OCI-LY3 (cell line): ENCODE measurements at regions not wholly inside any gene's neighbourhood (a gene's known extent, or its start where the extent isn't known, plus 50 kb on each side); places are given as distances from the start of the nearest gene placed in this dataset.

ENCODE experiments used
- H2AFZ ChIP-seq: fragments of 200-600, 300-600 bp; shearing (Covaris generic); 2 replicates; pipeline ENCODE4 v1.6.0; 2014; ENCODE audit warnings: antibody characterized with exemption, low read depth, low read length
- H3K27ac ChIP-seq: fragments of 200-600, 300-600 bp; sonication (generic); 2 replicates; pipeline ENCODE4 v1.5.1; 2014; ENCODE audit warnings: mild to moderate bottlenecking, low read length, moderate library complexity, mixed read lengths
- H3K27me3 ChIP-seq: fragments of 200-600, 300-600 bp; sonication (generic); 2 replicates; pipeline ENCODE4 v1.6.1; 2014; ENCODE audit warnings: low read depth, low read length, mixed read lengths
- H3K36me3 ChIP-seq: fragments of 200-600, 300-600 bp; sonication (generic); replicated peaks from 2 replicates; pipeline ENCODE3; 2014; ENCODE audit warnings: low read depth, low read length, mixed read lengths
- H3K4me1 ChIP-seq: fragments of 300-600, 200-600 bp; sonication (generic); 2 replicates; pipeline ENCODE4 v1.6.1; 2014; ENCODE audit warnings: low read length, mixed read lengths
- H3K4me2 ChIP-seq: fragments of 200-600, 300-600 bp; sonication (generic); 2 replicates; pipeline ENCODE4 v1.6.1; 2014; ENCODE audit warnings: low read length, mixed read lengths
- H3K4me3 ChIP-seq: fragments of 300-600, 200-600 bp; sonication (generic); 2 replicates; pipeline ENCODE4 v1.5.1; 2014; ENCODE audit warnings: antibody characterized with exemption, mild to moderate bottlenecking, low read length, moderate library complexity
- H3K79me2 ChIP-seq: fragments of 300-600, 200-600 bp; shearing (Covaris generic); 2 replicates; pipeline ENCODE4 v1.6.1; 2014; ENCODE audit warnings: mild to moderate bottlenecking, low read length, mixed read lengths
- H3K9ac ChIP-seq: fragments of 300-600, 200-600 bp; shearing (Covaris generic); 2 replicates; pipeline ENCODE4 v1.6.0; 2014; ENCODE audit warnings: mild to moderate bottlenecking, low read length, moderate library complexity
- H3K9me3 ChIP-seq: fragments of 200-600, 300-600 bp; shearing (Covaris generic); 2 replicates; pipeline ENCODE4 v1.6.1; 2014; ENCODE audit warnings: low read length, mixed read lengths; ENCODE audit not compliant: insufficient read depth
- H4K20me1 ChIP-seq: fragments of 200-600, 300-600 bp; sonication (generic); 2 replicates; pipeline ENCODE4 v1.6.1; 2016; ENCODE audit warnings: low read length, mixed read lengths; ENCODE audit not compliant: insufficient read depth
- EZH2phosphoT487 ChIP-seq: fragments of 200-600 bp; shearing (Covaris generic); IDR thresholded peaks from 2 replicates; pipeline ENCODE4 v1.6.1; 2018; ENCODE audit warnings: antibody characterized with exemption, mixed run types, low read depth
- TF ChIP-seq, protein P1 (sequence below): fragments of 200-600, 300-600 bp; sonication (generic); IDR thresholded peaks from 2 replicates; pipeline ENCODE4 v1.5.1; 2014; ENCODE audit warnings: antibody characterized with exemption, low read length, low read depth

GRCh38 chr9:99605016-99605743 lies 216.5 kb upstream of the NR4A3 start:
- no peaks in the 10 kb centered on the region for H4K20me1 ChIP-seq
- H3K27ac ChIP-seq, result no peak overlapping the region
- no peak for TF ChIP-seq EZH2phosphoT487
- TF ChIP-seq, protein P1, sequence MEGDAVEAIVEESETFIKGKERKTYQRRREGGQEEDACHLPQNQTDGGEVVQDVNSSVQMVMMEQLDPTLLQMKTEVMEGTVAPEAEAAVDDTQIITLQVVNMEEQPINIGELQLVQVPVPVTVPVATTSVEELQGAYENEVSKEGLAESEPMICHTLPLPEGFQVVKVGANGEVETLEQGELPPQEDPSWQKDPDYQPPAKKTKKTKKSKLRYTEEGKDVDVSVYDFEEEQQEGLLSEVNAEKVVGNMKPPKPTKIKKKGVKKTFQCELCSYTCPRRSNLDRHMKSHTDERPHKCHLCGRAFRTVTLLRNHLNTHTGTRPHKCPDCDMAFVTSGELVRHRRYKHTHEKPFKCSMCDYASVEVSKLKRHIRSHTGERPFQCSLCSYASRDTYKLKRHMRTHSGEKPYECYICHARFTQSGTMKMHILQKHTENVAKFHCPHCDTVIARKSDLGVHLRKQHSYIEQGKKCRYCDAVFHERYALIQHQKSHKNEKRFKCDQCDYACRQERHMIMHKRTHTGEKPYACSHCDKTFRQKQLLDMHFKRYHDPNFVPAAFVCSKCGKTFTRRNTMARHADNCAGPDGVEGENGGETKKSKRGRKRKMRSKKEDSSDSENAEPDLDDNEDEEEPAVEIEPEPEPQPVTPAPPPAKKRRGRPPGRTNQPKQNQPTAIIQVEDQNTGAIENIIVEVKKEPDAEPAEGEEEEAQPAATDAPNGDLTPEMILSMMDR, result no peak
- no peaks in the 10 kb centered on the region for H3K9me3 ChIP-seq
- no peaks in the 10 kb centered on the region for H3K27me3 ChIP-seq
- H3K4me2 ChIP-seq, result no peak overlapping the region
- H3K9ac ChIP-seq, result no peak overlapping the region
- peaks cover 9% of the 10 kb centered on the region for H3K4me1 ChIP-seq
- no peaks in the 10 kb centered on the region for H3K79me2 ChIP-seq
- H2AFZ ChIP-seq, result no peak overlapping the region
- no peaks in the 10 kb centered on the region for H3K36me3 ChIP-seq
- H3K4me3 ChIP-seq, result no peak overlapping the region

DNA sequence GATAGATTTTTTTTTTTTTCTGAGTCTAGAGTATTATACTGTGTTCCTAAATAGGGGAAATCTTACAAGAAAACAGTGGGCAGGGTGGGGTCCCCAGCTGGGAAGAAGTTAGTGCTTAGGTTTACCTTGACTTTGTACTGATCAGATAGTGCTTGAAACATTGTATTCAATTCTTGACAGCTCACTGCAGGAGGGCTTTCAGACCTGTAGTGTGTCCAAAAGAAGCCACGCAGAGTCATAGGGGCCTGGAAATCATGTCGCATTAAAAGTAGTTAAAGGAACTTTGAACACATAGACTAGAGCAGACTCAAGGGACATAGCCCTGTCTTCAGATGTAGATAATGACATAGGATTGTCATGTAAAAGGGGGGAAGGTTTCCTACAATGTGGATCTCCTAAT lies 215.4 kb upstream of the NR4A3 start:
- Histone ChIP-seq H3K4me3 (no peak overlapping the region), H2AFZ (no peak overlapping the region), H3K27me3 (no peaks in the 10 kb centered on the region), H3K79me2 (no peaks in the 10 kb centered on the region), H3K36me3 (no peaks in the 10 kb centered on the region), H3K9me3 (no peaks in the 10 kb centered on the region), H3K9ac (no peak overlapping the region), H3K4me1 (peaks cover 9% of the 10 kb centered on the region), H3K27ac (no peak overlapping the region), H3K4me2 (no peak overlapping the region), H4K20me1 (no peaks in the 10 kb centered on the region)
- TF ChIP-seq, protein P1, result no peak
- no peak for TF ChIP-seq EZH2phosphoT487

DNA sequence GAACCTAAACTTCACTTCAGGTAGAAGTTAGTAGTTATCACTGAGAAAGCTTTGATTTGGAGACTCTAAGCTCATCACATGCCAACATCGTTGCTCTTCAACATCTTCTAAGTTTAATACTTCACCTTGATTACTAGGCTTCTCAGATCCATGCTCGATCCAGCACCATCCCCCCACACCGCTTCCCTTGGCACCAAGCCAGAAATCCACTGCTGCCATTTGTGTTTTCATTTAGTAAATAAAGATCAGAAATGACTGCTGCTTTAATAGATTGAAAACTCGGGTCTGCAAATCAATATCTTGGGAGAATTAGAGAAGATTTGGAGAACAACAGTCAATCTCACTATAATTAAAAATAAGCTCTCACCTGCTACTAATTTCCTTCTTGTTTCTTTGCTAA lies 214.7 kb upstream of the NR4A3 start:
- H3K27me3 ChIP-seq, result no peaks in the 10 kb centered on the region
- H3K4me1 ChIP-seq, result peaks cover 9% of the 10 kb centered on the region
- no peak overlapping the region for H3K4me3 ChIP-seq
- H3K36me3 ChIP-seq, result no peaks in the 10 kb centered on the region
- no peak overlapping the region for H3K9ac ChIP-seq
- H3K79me2 ChIP-seq, result no peaks in the 10 kb centered on the region
- H4K20me1 ChIP-seq, result no peaks in the 10 kb centered on the region
- H3K4me2 ChIP-seq, result no peak overlapping the region
- H2AFZ ChIP-seq, result no peak overlapping the region
- no peaks in the 10 kb centered on the region for H3K9me3 ChIP-seq
- no peak for TF ChIP-seq EZH2phosphoT487
- TF ChIP-seq, protein P1, result no peak
- H3K27ac ChIP-seq, result no peak overlapping the region

DNA sequence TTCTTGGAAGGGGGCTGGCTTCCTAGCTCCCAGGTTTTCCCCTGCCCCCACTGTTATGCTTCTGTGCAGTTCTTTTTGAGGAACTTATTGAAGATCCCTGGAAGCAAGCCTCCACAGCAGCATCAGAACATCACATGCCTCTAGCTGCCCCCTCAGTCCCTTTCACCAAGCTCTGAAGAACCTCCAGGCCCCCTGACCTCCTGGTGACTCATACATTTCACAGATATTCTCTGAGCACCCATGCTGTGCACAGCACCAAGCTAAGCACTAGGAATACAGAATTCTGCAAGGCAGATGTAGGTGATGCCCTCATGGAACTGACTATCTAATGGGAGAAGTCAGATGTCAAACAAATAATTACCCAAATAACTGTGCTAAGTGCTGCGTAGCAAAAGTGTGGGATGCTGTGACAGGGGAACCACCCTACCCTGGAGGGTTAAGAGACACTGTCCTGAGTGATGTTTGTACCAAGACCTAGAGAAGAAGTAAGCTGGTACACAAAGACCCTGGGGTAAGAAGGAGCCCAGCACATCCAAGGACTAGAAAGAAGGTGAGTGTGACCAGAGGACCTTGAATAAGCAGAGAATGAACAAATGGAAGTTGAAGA lies 213.7 kb upstream of the NR4A3 start:
- no peak overlapping the region for H3K4me2 ChIP-seq
- no peaks in the 10 kb centered on the region for H3K9me3 ChIP-seq
- H3K4me3 ChIP-seq, result no peak overlapping the region
- no peak overlapping the region for H3K9ac ChIP-seq
- no peak overlapping the region for H2AFZ ChIP-seq
- TF ChIP-seq, protein P1, result no peak
- no peak for TF ChIP-seq EZH2phosphoT487
- H4K20me1 ChIP-seq, result no peaks in the 10 kb centered on the region
- H3K36me3 ChIP-seq, result no peaks in the 10 kb centered on the region
- H3K27me3 ChIP-seq, result no peaks in the 10 kb centered on the region
- no peaks in the 10 kb centered on the region for H3K79me2 ChIP-seq
- peaks cover 4% of the 10 kb centered on the region for H3K4me1 ChIP-seq
- H3K27ac ChIP-seq, result no peak overlapping the region
